Cardiac fibroblast (primary cell): ENCODE measurements at regions not wholly inside any gene's neighbourhood (a gene's known extent, or its start where the extent isn't known, plus 50 kb on each side); places are given as distances from the start of the nearest gene placed in this dataset.

Source experiments
- DNase-seq, 2 donors: peaks; one replicate each; pipeline versions ENCODE4 v3.0.0 to v3.0.0-alpha.2; 2010; ENCODE audit warnings: low read depth in 2 of 2
- H3K4me3 ChIP-seq, 2 donors: replicated peaks in 1 of 2; 1 replicate in 1 of 2; 2 replicates in 1 of 2; pipeline ENCODE4 v1.5.1; 2011; ENCODE audit warnings: low read depth in 2 of 2, low read length in 2 of 2, mild to moderate bottlenecking in 2 of 2, moderate library complexity in 1 of 2
- TF ChIP-seq, protein P1 (sequence below): IDR thresholded peaks from one replicate; pipeline ENCODE4 v1.5.1; 2011; ENCODE audit warnings: low read depth, mild to moderate bottlenecking, low read length, inconsistent platforms

DNA sequence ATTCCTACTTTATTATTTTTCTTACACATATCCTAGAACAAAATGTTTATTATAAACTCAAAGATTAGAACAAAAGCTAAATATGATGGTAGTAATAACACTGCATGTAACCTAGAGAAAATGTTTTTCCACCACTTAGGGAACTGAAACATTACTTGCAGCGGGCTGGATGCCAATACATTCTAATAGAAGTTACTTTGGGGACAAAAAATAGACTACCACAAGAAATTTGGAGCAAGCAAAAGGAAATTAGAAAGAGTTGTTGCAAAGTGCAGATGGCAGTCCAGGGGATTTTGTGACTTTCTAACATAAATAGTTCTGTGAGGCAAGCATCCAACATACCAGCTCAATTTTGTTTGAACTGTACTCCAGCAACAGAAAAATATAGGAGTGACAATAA is 255.3 kb upstream of the GRIN3A start:
- TF ChIP-seq, protein P1, sequence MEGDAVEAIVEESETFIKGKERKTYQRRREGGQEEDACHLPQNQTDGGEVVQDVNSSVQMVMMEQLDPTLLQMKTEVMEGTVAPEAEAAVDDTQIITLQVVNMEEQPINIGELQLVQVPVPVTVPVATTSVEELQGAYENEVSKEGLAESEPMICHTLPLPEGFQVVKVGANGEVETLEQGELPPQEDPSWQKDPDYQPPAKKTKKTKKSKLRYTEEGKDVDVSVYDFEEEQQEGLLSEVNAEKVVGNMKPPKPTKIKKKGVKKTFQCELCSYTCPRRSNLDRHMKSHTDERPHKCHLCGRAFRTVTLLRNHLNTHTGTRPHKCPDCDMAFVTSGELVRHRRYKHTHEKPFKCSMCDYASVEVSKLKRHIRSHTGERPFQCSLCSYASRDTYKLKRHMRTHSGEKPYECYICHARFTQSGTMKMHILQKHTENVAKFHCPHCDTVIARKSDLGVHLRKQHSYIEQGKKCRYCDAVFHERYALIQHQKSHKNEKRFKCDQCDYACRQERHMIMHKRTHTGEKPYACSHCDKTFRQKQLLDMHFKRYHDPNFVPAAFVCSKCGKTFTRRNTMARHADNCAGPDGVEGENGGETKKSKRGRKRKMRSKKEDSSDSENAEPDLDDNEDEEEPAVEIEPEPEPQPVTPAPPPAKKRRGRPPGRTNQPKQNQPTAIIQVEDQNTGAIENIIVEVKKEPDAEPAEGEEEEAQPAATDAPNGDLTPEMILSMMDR: no peak
- no peak for DNase-seq

DNA sequence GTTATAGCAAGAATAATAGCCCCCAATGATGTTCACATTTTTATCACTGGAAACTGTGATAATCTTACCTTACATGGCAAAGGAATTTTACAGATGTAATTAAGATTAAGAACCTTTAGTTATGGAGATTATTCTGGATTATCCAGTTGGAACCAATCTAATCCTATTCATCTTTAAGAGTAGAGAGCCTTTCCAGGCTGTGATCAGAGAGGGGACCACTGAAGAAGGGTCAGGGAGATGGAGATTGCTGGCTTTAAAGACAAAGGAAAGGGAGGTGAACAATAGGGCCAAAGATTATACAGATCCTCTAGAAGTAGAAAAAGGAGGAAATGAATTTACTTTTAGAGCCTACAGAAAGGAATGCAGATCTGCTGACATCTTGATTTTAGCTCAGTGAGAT is 253.5 kb upstream of the GRIN3A start:
- no peak for DNase-seq
- H3K4me3 ChIP-seq: no peak overlapping the region
- TF ChIP-seq, protein P1: no peak

More for the DNA sequence above, 255.3 kb upstream of the GRIN3A start:
- no peak overlapping the region for H3K4me3 ChIP-seq

DNA sequence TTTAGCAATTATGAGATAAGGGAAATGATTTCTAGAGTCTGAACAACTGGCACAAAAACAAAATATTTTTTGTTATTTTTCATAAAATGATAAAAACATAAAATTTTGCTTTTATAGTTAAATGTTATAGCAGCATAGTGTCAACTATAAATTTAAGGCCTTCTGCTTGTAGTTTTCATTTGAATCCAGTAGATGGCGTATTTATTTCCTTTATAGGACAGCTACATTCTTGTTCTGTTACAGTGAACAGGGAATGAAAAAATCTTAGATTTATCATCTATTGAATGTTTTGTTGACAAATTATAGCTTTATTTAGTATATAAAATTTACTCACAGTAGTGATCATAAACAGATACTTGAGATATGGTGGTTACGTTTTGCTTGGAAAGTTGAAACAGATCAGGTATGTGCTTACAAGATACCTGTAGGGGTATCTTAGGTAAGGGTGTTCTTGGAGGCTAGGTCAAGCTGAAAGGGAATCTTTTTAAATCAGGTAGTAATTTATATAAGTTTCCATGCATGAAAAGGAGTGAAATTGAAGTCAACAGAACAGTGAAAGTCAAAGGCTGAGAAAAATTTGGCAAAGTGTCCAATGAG is 239.3 kb upstream of the GRIN3A start:
- TF ChIP-seq, protein P1: peak; percentile 52
- no peak overlapping the region for H3K4me3 ChIP-seq
- DNase-seq: peak; percentile 40 to 55

DNA sequence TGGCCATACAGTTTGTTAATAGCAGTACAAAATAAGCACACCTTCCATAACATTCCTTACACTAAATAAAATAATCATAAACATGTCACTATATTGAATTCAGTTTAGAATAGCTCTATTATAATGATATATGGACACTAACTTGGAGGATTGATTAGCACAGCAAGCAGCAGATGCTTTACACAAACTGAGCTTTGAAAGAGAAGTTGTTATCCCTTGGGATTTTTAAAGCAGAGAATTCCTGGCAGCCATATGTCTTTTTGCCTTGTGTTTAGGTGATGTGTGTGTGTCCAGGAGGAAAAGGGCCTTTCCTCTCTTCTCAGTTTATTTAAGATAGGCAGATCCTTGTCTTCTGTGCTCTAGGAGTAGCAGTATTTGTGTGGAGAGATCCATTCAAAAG is 232.2 kb upstream of the GRIN3A start:
- DNase-seq: no peak
- no peak overlapping the region for H3K4me3 ChIP-seq
- TF ChIP-seq, protein P1: no peak

DNA sequence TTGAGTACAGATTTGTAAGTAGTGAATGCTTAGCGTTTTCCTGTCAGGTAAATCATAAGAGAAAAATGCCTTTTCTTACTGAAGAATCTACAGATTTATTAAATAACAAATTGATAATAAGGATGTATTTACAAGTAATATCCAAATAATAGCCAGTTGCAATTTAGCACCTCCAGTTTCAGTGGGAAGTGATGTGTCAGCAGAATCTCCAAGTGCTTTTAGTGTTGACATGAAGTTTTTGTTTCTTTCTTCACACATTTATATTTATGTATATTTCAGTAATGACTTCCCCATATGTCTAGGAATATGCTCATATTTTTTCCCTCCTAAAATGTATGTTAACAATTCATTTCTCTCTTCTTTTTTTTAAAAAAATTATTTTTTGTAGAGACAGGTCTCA is 229.9 kb upstream of the GRIN3A start:
- TF ChIP-seq, protein P1: no peak
- no peak overlapping the region for H3K4me3 ChIP-seq
- DNase-seq: no peak

DNA sequence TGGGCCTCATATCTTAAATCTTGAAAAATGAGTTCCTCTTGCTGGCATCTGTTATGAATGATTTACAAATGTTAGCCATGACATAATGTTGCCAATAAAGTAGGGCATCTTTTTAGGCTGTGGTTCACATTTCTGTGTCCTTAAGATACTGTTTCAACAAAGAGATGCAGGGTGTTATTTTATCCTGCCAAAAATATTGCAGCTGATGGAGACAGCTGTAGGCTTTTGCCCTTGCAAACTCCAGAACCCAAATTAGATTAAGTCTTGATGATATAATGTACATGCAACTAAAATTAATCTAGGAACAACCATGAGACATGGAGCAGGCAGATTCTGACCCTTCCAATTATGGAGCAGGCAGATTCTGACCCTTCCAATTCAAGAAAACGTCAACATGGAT is 228.2 kb upstream of the GRIN3A start:
- TF ChIP-seq, protein P1: no peak
- no peak overlapping the region for H3K4me3 ChIP-seq
- no peak for DNase-seq

DNA sequence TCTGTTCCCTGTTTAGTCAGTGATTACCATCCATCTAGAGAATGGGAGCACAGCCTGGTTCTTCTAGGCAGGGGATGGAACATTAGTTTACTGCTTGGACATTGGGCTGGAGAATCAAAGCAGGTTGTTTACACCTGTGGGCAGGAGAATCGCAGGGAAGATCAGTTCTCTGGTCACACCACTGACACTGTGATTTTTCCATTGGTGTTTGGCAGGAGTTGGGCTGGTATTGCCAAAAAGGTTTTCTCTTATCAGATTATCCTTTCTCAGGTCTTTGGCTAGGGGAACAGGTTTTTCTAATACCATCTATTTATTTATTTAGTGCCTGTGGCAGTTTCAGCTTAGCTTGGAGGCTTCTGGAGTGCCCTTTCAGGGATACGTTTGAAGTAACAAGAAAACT is 219.3 kb upstream of the GRIN3A start:
- TF ChIP-seq, protein P1: no peak
- H3K4me3 ChIP-seq: no peak overlapping the region
- no peak for DNase-seq
